IMR-90 (cell line): ENCODE measurements at regions not wholly inside any gene's neighbourhood (a gene's known extent, or its start where the extent isn't known, plus 50 kb on each side); places are given as distances from the start of the nearest gene placed in this dataset.

Source experiments
- ATAC-seq: fragments of 200-7000 bp; cut with Tn5 transposase; 2 replicates; pipeline ENCODE4 v1.9.1; 2020; ENCODE audit warnings: low read depth, mild to moderate bottlenecking, moderate library complexity
- BruUV-seq: library from RNA; stranded (reverse); fragments of 400-500 nt; replicated peaks from 2 replicates; lab custom pipeline; 2021; lab: Mats Ljungman, UMichigan
- CTCF ChIA-PET: fragments of 300-600 bp; formaldehyde crosslinking; extraction: SDS; loops from one replicate; lab custom pipeline; 2021; ENCODE audit warnings: antibody characterized with exemption; lab: Yijun Ruan, JAX
- POLR2A ChIA-PET: fragments of 300-600 bp; sonication (Branson Sonifier 250); formaldehyde crosslinking; loops from one replicate; lab custom pipeline; 2022; ENCODE audit warnings: antibody characterized with exemption; ENCODE audit not compliant: unreplicated experiment; lab: Charles Lee
- DNase-seq: peaks from one replicate; pipeline ENCODE4 v3.0.0; 2013
- H2AFZ ChIP-seq: replicated peaks from 2 replicates; pipeline ENCODE3; 2013; ENCODE audit warnings: low read length, mild to moderate bottlenecking; ENCODE audit not compliant: poor library complexity
- H2AK5ac ChIP-seq: 2 replicates; pipeline ENCODE4 v1.6.1; 2013; ENCODE audit warnings: low read depth, low read length, inconsistent platforms
- H2AK9ac ChIP-seq: replicated peaks from 2 replicates; pipeline ENCODE3; 2013; ENCODE audit warnings: mild to moderate bottlenecking, low read depth, low read length, moderate library complexity; ENCODE audit not compliant: poor library complexity
- H2BK120ac ChIP-seq: 2 replicates; pipeline ENCODE4 v1.6.1; 2013; ENCODE audit warnings: low read depth, low read length, inconsistent platforms
- H2BK15ac ChIP-seq: 3 replicates; pipeline ENCODE4 v1.6.1; 2013; ENCODE audit warnings: low read depth, low read length, inconsistent platforms
- H2BK20ac ChIP-seq: 2 replicates; pipeline ENCODE4 v1.6.1; 2013; ENCODE audit warnings: low read depth, mild to moderate bottlenecking, inconsistent platforms, low read length, moderate library complexity
- H2BK5ac ChIP-seq: 2 replicates; pipeline ENCODE4 v1.6.1; 2013; ENCODE audit warnings: mild to moderate bottlenecking, low read depth, low read length, inconsistent platforms; ENCODE audit not compliant: poor library complexity, severe bottlenecking
- H3K14ac ChIP-seq: replicated peaks from 2 replicates; pipeline ENCODE4 v1.6.1; 2013; ENCODE audit warnings: low read depth, low read length, inconsistent platforms
- H3K18ac ChIP-seq: 2 replicates; pipeline ENCODE4 v1.6.1; 2013; ENCODE audit warnings: low read depth, low read length, control low read depth
- H3K23ac ChIP-seq: 2 replicates; pipeline ENCODE4 v1.6.1; 2013; ENCODE audit warnings: low read depth, low read length, inconsistent platforms
- H3K27ac ChIP-seq: 2 replicates; pipeline ENCODE4 v1.5.1; 2013; ENCODE audit warnings: mild to moderate bottlenecking, control low read depth, low read length; ENCODE audit not compliant: insufficient read depth
- H3K27me3 ChIP-seq: 2 replicates; pipeline ENCODE4 v1.6.1; 2013; ENCODE audit warnings: low read length; ENCODE audit not compliant: control insufficient read depth, insufficient read depth
- H3K36me3 ChIP-seq: 2 replicates; pipeline ENCODE4 v1.6.1; 2013; ENCODE audit warnings: low read length, mixed read lengths; ENCODE audit not compliant: control insufficient read depth, insufficient read depth
- H3K4ac ChIP-seq: 2 replicates; pipeline ENCODE4 v1.6.1; 2013; ENCODE audit warnings: low read depth, low read length, inconsistent platforms
- H3K4me1 ChIP-seq: 2 replicates; pipeline ENCODE4 v1.6.1; 2013; ENCODE audit warnings: low read length, mixed read lengths; ENCODE audit not compliant: control insufficient read depth, insufficient read depth
- H3K4me2 ChIP-seq: 2 replicates; pipeline ENCODE4 v1.6.1; 2013; ENCODE audit warnings: low read depth, mild to moderate bottlenecking, control low read depth, low read length, moderate library complexity
- H3K4me3 ChIP-seq: 2 replicates; pipeline ENCODE4 v1.5.1; 2013; ENCODE audit warnings: low read depth, mild to moderate bottlenecking, control low read depth, low read length, moderate library complexity; ENCODE audit not compliant: insufficient read depth
- H3K56ac ChIP-seq: 2 replicates; pipeline ENCODE4 v1.6.1; 2013; ENCODE audit warnings: low read length, inconsistent platforms; ENCODE audit not compliant: insufficient read depth; ENCODE audit errors: extremely low read depth
- H3K79me1 ChIP-seq, 2 experiments: 2 replicates each; pipeline ENCODE4 v1.6.1; 2013; ENCODE audit warnings: low read length in 2 of 2, inconsistent platforms in 1 of 2, low read depth in 1 of 2
- H3K9ac ChIP-seq: 2 replicates; pipeline ENCODE4 v1.6.1; 2013; ENCODE audit warnings: low read depth, low read length, control low read depth
- H3K9me1 ChIP-seq: 2 replicates; pipeline ENCODE4 v1.6.1; 2013; ENCODE audit warnings: low read length, inconsistent platforms; ENCODE audit not compliant: insufficient read depth
- H3K9me3 ChIP-seq: 2 replicates; pipeline ENCODE4 v1.6.1; 2013; ENCODE audit warnings: low read length; ENCODE audit not compliant: control insufficient read depth, insufficient read depth
- H4K20me1 ChIP-seq: 2 replicates; pipeline ENCODE4 v1.6.1; 2013; ENCODE audit warnings: low read length, inconsistent platforms; ENCODE audit not compliant: insufficient read depth
- H4K5ac ChIP-seq: 2 replicates; pipeline ENCODE4 v1.6.1; 2013; ENCODE audit warnings: mild to moderate bottlenecking, low read depth, low read length, control low read depth
- H4K8ac ChIP-seq, 2 experiments: 2 replicates each; pipeline ENCODE4 v1.6.1; 2013; ENCODE audit warnings: low read depth in 2 of 2, low read length in 2 of 2, control low read depth in 1 of 2, inconsistent platforms in 1 of 2
- H4K91ac ChIP-seq: 2 replicates; pipeline ENCODE4 v1.6.1; 2013; ENCODE audit warnings: low read depth, low read length, inconsistent platforms; ENCODE audit not compliant: insufficient read depth
- BHLHE40 ChIP-seq: fragments of 150-350 bp; IDR thresholded peaks from 2 replicates; pipeline ENCODE4 v1.6.1; 2016; ENCODE audit warnings: mild to moderate bottlenecking, low read depth, low read length
- CEBPB ChIP-seq: IDR thresholded peaks from 2 replicates; pipeline ENCODE4 v1.6.1; 2012; ENCODE audit warnings: low read depth, low read length, improper control_type of control experiment
- CHD1 ChIP-seq: IDR thresholded peaks from 2 replicates; pipeline ENCODE4 v1.6.1; 2012; ENCODE audit warnings: low read depth, low read length, improper control_type of control experiment
- FOS ChIP-seq: fragments of 150-350 bp; IDR thresholded peaks from 2 replicates; pipeline ENCODE4 v1.6.1; 2016; ENCODE audit warnings: low read depth, low read length
- MAFK ChIP-seq: IDR thresholded peaks from 2 replicates; pipeline ENCODE4 v1.6.1; 2012; ENCODE audit warnings: low read depth, low read length, improper control_type of control experiment
- MAZ ChIP-seq: IDR thresholded peaks from 2 replicates; pipeline ENCODE4 v1.6.1; 2012; ENCODE audit warnings: low read depth, mild to moderate bottlenecking, low read length, improper control_type of control experiment, moderate library complexity, borderline replicate concordance
- MXI1 ChIP-seq: IDR thresholded peaks from 2 replicates; pipeline ENCODE4 v1.6.1; 2012; ENCODE audit warnings: low read depth, mild to moderate bottlenecking, low read length, moderate library complexity, borderline replicate concordance
- NFE2L2 ChIP-seq: fragments of 150-350 bp; IDR thresholded peaks from 2 replicates; pipeline ENCODE4 v1.6.1; 2016; ENCODE audit warnings: low read depth, mild to moderate bottlenecking, low read length
- POLR2A ChIP-seq: IDR thresholded peaks from 2 replicates; pipeline ENCODE4 v1.6.1; 2012; ENCODE audit warnings: mild to moderate bottlenecking, low read depth, low read length
- RAD21 ChIP-seq: IDR thresholded peaks from 2 replicates; pipeline ENCODE4 v1.6.1; 2012; ENCODE audit warnings: low read length, improper control_type of control experiment
- RCOR1 ChIP-seq: IDR thresholded peaks from 2 replicates; pipeline ENCODE4 v1.6.1; 2012; ENCODE audit warnings: mild to moderate bottlenecking, low read length, improper control_type of control experiment; ENCODE audit not compliant: insufficient replicate concordance
- RFX5 ChIP-seq: IDR thresholded peaks from 2 replicates; pipeline ENCODE4 v1.8.0; 2012; ENCODE audit warnings: low read depth, mild to moderate bottlenecking, low read length, moderate library complexity
- SMC3 ChIP-seq: fragments of 150-350 bp; IDR thresholded peaks from 2 replicates; pipeline ENCODE4 v1.6.1; 2016; ENCODE audit warnings: low read depth, mild to moderate bottlenecking, antibody characterized with exemption, low read length, moderate library complexity
- WGBS, 2 experiments: methylation state at CpG; one replicate each; pipeline versions ENCODE4 v1.1.5 to v1.1.7; 2013; ENCODE audit warnings: missing lambda C conversion rate in 2 of 2; ENCODE audit not compliant: insufficient read length in 1 of 2; ENCODE audit errors: extremely low coverage in 2 of 2; 5-methylcytosine and 5-hydroxymethylcytosine counted together
- dilution Hi-C: fragments of 300-500 bp; cut with HindIII; formaldehyde crosslinking; loops from one replicate; pipeline ENCODE4 v1.14.3; 2018; ENCODE audit warnings: low sequenced_read_pairs; ENCODE audit not compliant: unreplicated experiment
- in situ Hi-C: fragments of 300-500 bp; cut with MboI; formaldehyde crosslinking; loops from 3 replicates; pipeline ENCODE4 v1.14.3; 2019; ENCODE audit warnings: low sequenced_read_pairs, inconsistent platforms, mixed read lengths
- intact Hi-C: fragments of 100-400 bp; cut with micrococcal nuclease; formaldehyde crosslinking; loops from 2 replicates; pipeline ENCODE4 v1.10.0; 2022
- TF ChIP-seq, protein P1 (sequence below): fragments of 150-350 bp; IDR thresholded peaks from 2 replicates; pipeline ENCODE4 v1.6.1; 2017; ENCODE audit warnings: mild to moderate bottlenecking, antibody characterized with exemption, low read length, low read depth
- TF ChIP-seq, protein P2 (sequence below): fragments of 150-350 bp; IDR thresholded peaks from 2 replicates; pipeline ENCODE4 v1.6.1; 2016; ENCODE audit warnings: low read depth, mild to moderate bottlenecking, low read length, moderate library complexity, borderline replicate concordance
- TF ChIP-seq, protein P3 (sequence below): conservative IDR thresholded peaks from 2 replicates; pipeline ENCODE4 v1.5.1; 2012; ENCODE audit warnings: mild to moderate bottlenecking, low read depth, low read length, improper control_type of control experiment

- no CpG with 5 or more reads among the region's 4 CpGs for WGBS, 2 experiments
- ChIA-PET POLR2A (no interaction called here), CTCF (no interaction called here)
- no peak overlapping the region for H3K9ac ChIP-seq
- dilution Hi-C loops = no loop called here
- H2BK20ac ChIP-seq = no peak overlapping the region
- no peak overlapping the region for H3K18ac ChIP-seq
- H3K79me1 ChIP-seq = no peaks in the 10 kb centered on the region
- no peak overlapping the region for H2AK5ac ChIP-seq
- no peak overlapping the region for H3K4me2 ChIP-seq
- TF ChIP-seq CEBPB = no peak
- TF ChIP-seq BHLHE40 = no peak
- no peak for TF ChIP-seq RAD21
- no peak for TF ChIP-seq POLR2A
- TF ChIP-seq, protein P1, sequence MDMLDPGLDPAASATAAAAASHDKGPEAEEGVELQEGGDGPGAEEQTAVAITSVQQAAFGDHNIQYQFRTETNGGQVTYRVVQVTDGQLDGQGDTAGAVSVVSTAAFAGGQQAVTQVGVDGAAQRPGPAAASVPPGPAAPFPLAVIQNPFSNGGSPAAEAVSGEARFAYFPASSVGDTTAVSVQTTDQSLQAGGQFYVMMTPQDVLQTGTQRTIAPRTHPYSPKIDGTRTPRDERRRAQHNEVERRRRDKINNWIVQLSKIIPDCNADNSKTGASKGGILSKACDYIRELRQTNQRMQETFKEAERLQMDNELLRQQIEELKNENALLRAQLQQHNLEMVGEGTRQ = no peak
- TF ChIP-seq RFX5 = no peak
- no peak for TF ChIP-seq MXI1
- no peak for TF ChIP-seq MAZ
- TF ChIP-seq, protein P2, sequence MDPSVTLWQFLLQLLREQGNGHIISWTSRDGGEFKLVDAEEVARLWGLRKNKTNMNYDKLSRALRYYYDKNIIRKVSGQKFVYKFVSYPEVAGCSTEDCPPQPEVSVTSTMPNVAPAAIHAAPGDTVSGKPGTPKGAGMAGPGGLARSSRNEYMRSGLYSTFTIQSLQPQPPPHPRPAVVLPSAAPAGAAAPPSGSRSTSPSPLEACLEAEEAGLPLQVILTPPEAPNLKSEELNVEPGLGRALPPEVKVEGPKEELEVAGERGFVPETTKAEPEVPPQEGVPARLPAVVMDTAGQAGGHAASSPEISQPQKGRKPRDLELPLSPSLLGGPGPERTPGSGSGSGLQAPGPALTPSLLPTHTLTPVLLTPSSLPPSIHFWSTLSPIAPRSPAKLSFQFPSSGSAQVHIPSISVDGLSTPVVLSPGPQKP = no peak
- TF ChIP-seq RCOR1 = no peak
- no peak for TF ChIP-seq CHD1
- TF ChIP-seq FOS = no peak
- no peak for TF ChIP-seq SMC3
- no peak for TF ChIP-seq NFE2L2
- TF ChIP-seq MAFK = no peak
- TF ChIP-seq, protein P3, sequence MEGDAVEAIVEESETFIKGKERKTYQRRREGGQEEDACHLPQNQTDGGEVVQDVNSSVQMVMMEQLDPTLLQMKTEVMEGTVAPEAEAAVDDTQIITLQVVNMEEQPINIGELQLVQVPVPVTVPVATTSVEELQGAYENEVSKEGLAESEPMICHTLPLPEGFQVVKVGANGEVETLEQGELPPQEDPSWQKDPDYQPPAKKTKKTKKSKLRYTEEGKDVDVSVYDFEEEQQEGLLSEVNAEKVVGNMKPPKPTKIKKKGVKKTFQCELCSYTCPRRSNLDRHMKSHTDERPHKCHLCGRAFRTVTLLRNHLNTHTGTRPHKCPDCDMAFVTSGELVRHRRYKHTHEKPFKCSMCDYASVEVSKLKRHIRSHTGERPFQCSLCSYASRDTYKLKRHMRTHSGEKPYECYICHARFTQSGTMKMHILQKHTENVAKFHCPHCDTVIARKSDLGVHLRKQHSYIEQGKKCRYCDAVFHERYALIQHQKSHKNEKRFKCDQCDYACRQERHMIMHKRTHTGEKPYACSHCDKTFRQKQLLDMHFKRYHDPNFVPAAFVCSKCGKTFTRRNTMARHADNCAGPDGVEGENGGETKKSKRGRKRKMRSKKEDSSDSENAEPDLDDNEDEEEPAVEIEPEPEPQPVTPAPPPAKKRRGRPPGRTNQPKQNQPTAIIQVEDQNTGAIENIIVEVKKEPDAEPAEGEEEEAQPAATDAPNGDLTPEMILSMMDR = no peak
- H4K20me1 ChIP-seq = no peaks in the 10 kb centered on the region
- H3K27ac ChIP-seq = no peak overlapping the region
- no peaks in the 10 kb centered on the region for H3K36me3 ChIP-seq
- H2AK9ac ChIP-seq = no peak overlapping the region
- H2BK5ac ChIP-seq = no peak overlapping the region
- no peak overlapping the region for H4K8ac ChIP-seq
- H3K9me3 ChIP-seq = no peaks in the 10 kb centered on the region
- H3K4me3 ChIP-seq = no peak overlapping the region
- H4K91ac ChIP-seq = no peak overlapping the region
- H3K4me1 ChIP-seq = no peaks in the 10 kb centered on the region
- intact Hi-C loops = no loop called here
- H2AFZ ChIP-seq = no peak overlapping the region
- no peak overlapping the region for H3K56ac ChIP-seq
- no peak overlapping the region for H3K23ac ChIP-seq
- H2BK15ac ChIP-seq = no peak overlapping the region
- H3K9me1 ChIP-seq = no peaks in the 10 kb centered on the region
- no peaks in the 10 kb centered on the region for H3K27me3 ChIP-seq
- ATAC-seq (no peak), DNase-seq (no peak)
- H2BK120ac ChIP-seq = no peak overlapping the region
- no peak overlapping the region for H4K5ac ChIP-seq
- in situ Hi-C loops = no loop called here
- no TSS peak for BruUV-seq
- H3K14ac ChIP-seq = no peak overlapping the region
- H3K4ac ChIP-seq = no peak overlapping the region
Observed at GRCh38 chr1:38263438-38263837, 216.8 kb upstream of the POU3F1 start.
